IPS-NIHi7 (cell line): ENCODE measurements at regions not wholly inside any gene's neighbourhood (a gene's known extent, or its start where the extent isn't known, plus 50 kb on each side); places are given as distances from the start of the nearest gene placed in this dataset.

Experiments used
- DNase-seq: peaks from one replicate; pipeline ENCODE4 v3.0.0; 2012; ENCODE audit warnings: mixed read lengths; ENCODE audit errors: extremely low spot score

GRCh38 chr7:80403686-80404241 lies 108.1 kb downstream of the GNAT3 start:
- DNase-seq, result no peak

GRCh38 chr7:80401708-80402107 lies 110.2 kb downstream of the GNAT3 start:
- DNase-seq, result no peak

- no peak for DNase-seq
These were observed 118.1 kb downstream of the GNAT3 start for GRCh38 chr7:80393786-80394185.

GRCh38 chr7:80392229-80393169 lies 119.4 kb downstream of the GNAT3 start:
- DNase-seq, result no peak

- DNase-seq, result no peak
These were observed 124.2 kb downstream of the GNAT3 start for GRCh38 chr7:80387634-80388193.

GRCh38 chr7:80386686-80387085 lies 125.2 kb downstream of the GNAT3 start:
- DNase-seq, result no peak

- DNase-seq, result no peak
These were observed 126.4 kb downstream of the GNAT3 start for GRCh38 chr7:80385508-80385907.

- DNase-seq, result no peak
These were observed 130.9 kb downstream of the GNAT3 start for GRCh38 chr7:80380957-80381356.

GRCh38 chr7:80379034-80379982 lies 132.6 kb downstream of the GNAT3 start:
- no peak for DNase-seq

GRCh38 chr7:80374321-80374720 lies 137.5 kb downstream of the GNAT3 start:
- DNase-seq, result no peak

- no peak for DNase-seq
These were observed 138.3 kb downstream of the GNAT3 start for GRCh38 chr7:80373429-80374032.

- DNase-seq, result no peak
These were observed 139.4 kb downstream of the GNAT3 start for GRCh38 chr7:80372415-80372814.

GRCh38 chr7:80370587-80370986 lies 141.3 kb downstream of the GNAT3 start:
- DNase-seq, result no peak

- DNase-seq, result no peak
These were observed 142.5 kb downstream of the GNAT3 start for GRCh38 chr7:80369321-80369720.

GRCh38 chr7:80362677-80363076 lies 149.2 kb downstream of the GNAT3 start:
- DNase-seq, result no peak

GRCh38 chr7:80362010-80362618 lies 149.8 kb downstream of the GNAT3 start:
- no peak for DNase-seq

- no peak for DNase-seq
These were observed 152.4 kb downstream of the GNAT3 start for GRCh38 chr7:80359476-80359875.

GRCh38 chr7:80359029-80359428 lies 152.8 kb downstream of the GNAT3 start:
- DNase-seq, result no peak

GRCh38 chr7:80357530-80357929 lies 154.3 kb downstream of the GNAT3 start:
- no peak for DNase-seq

- DNase-seq, result no peak
These were observed 161.4 kb downstream of the GNAT3 start for GRCh38 chr7:80350430-80350829.

GRCh38 chr7:80348223-80348622 lies 163.6 kb downstream of the GNAT3 start:
- DNase-seq, result no peak
